GM12872 (cell line): ENCODE measurements at regions not wholly inside any gene's neighbourhood (a gene's known extent, or its start where the extent isn't known, plus 50 kb on each side); places are given as distances from the start of the nearest gene placed in this dataset.

Experiments
- CTCF ChIP-seq: IDR thresholded peaks from 3 replicates; pipeline ENCODE4 v1.5.1; 2011; ENCODE audit warnings: low read depth, mild to moderate bottlenecking, low read length, moderate library complexity; ENCODE audit not compliant: insufficient read depth

GRCh38 chr2:175843625-175844024 lies 158.4 kb downstream of the LNPK start:
- no peak for TF ChIP-seq CTCF

GRCh38 chr2:175842996-175843395 lies 159.1 kb downstream of the LNPK start:
- TF ChIP-seq CTCF = no peak

- no peak for TF ChIP-seq CTCF
These were observed 161.8 kb downstream of the LNPK start for GRCh38 chr2:175840256-175840655.

GRCh38 chr2:175838979-175839378 lies 163.1 kb downstream of the LNPK start:
- TF ChIP-seq CTCF = no peak

- no peak for TF ChIP-seq CTCF
These were observed 165.0 kb downstream of the LNPK start for GRCh38 chr2:175837046-175837445.

- no peak for TF ChIP-seq CTCF
These were observed 165.7 kb downstream of the LNPK start for GRCh38 chr2:175836361-175836760.

- no peak for TF ChIP-seq CTCF
These were observed 167.6 kb downstream of the LNPK start for GRCh38 chr2:175834477-175834876.

GRCh38 chr2:175832866-175833265 lies 169.2 kb downstream of the LNPK start:
- TF ChIP-seq CTCF = no peak
